NCI-H524 treated with DMSO at 0.1 percent for 48 hours (cell line): ENCODE measurements at regions not wholly inside any gene's neighbourhood (a gene's known extent, or its start where the extent isn't known, plus 50 kb on each side); places are given as distances from the start of the nearest gene placed in this dataset.

Experiments
- DNase-seq: peaks from one replicate; lab custom pipeline; 2025; lab: John Stamatoyannopoulos, UW

- DNase-seq, result no peak
Measured at GRCh38 chr15:100783760-100784492, 95.7 kb upstream of the ALDH1A3 start.

GRCh38 chr15:100784493-100785180, 95.0 kb upstream of the ALDH1A3 start:
- DNase-seq, result no peak

DNA sequence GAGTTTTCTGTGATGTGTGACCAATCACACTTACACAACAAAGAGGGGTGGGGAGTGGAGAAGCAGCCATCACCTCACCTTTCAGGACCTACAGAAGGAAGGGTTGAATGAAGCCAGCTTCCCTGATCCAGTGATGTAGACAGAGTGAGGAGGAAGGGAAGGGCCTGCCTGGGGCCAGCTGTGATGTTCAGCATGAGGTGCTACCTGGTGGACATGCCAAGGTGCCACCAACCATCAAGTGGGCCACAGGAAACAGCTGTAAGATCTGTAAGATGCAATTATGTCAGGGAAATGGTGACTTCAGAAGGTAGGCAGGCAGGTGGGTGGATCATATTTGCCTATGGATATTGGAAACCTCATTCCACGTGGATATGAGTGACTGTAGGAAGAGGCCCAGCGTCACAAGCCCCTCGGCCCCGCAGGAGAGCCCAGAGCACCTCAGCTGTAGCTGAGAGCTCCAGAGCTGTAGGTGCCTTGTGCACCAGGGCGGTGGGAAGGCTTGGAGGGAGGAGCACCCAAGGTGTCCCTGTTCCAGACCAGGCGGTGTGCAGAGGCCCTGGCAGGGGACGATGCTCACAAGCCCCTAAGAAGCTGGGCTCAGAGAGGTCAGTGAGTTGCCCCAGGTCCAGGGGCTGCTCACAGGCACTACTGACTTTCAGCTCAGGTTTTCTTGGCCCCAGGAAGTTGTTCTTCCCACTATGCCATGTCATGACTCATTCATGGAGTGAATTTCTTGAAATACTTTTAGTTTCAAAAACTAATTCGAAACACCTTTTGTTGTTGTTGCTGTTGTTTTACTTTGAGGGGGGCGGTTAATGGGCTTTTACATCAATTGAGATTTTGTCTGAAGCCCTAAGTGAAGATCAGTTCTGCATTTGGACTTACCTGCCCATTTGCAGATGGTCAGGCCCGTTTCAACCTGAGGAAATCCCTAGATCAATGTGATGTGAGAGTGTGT, 94.2 kb upstream of the ALDH1A3 start:
- DNase-seq, result no peak

DNA sequence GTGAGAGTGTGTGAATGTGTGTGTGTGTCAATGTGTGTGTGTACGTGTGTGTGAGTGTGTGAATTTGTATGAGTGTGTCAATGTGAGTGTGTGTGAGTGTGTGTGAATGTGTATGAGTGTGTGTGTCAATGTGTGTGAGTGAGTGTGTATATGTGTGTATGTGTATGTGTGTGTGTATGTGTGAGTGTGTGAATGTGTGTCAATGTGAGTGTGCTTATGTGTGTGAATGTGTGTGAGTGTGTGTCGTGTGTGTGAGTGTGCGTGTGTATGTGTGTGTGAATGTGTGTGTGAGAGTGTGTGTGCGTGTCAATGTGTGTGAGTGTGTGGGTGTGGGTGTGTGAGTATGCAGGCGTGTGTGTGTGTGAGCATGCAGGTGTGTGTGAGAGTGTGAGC, 93.5 kb upstream of the ALDH1A3 start:
- DNase-seq, result no peak

- DNase-seq, result no peak
Measured at GRCh38 chr15:100786901-100787566, 92.6 kb upstream of the ALDH1A3 start.

DNA sequence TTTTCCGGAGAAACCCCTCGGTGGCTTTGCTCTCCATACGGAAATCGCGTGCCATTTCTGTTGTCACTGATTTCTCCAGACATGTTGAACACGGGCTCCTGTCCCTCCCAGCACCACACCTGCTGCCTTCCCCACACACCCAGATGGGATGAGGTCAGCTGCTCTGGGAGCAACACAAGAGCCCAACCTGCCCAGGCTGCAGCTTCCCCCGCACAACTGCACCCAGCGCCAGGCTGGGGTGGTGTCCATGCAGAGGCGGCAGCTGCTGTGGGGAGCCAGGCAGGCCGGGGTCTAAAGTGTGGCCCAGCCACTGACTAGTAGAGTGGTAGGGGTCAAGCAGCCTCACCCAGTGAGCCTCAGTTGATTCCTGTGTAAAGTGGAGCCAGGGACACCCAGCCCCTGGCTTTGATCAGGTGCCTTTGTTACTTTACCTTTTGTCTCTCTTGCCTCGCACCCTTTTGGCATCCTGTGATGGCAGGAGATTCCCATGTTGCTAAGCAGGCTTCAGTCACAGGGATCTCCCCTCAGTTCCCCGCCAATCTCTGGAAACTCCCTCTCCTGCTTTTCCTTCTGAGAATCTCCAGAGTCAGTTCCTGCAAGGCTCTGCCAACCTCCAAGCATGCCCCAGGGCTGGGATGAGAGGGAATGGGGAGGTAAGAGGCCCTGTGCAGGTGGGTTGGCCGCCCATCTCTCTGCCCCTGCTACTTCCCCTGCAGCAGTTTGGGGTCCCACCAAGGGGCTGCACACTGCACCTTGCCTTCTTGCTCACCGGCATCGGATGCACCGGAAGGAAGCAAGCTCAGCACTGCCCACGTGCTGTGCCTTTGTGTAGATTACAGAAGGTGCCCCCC, 91.8 kb upstream of the ALDH1A3 start:
- DNase-seq, result no peak

GRCh38 chr15:100788418-100789105, 91.1 kb upstream of the ALDH1A3 start:
- no peak for DNase-seq

GRCh38 chr15:100790786-100791265, 88.8 kb upstream of the ALDH1A3 start:
- no peak for DNase-seq

GRCh38 chr15:100794008-100794407, 85.6 kb upstream of the ALDH1A3 start:
- no peak for DNase-seq

GRCh38 chr15:100801256-100801900, 78.3 kb upstream of the ALDH1A3 start:
- DNase-seq, result no peak

DNA sequence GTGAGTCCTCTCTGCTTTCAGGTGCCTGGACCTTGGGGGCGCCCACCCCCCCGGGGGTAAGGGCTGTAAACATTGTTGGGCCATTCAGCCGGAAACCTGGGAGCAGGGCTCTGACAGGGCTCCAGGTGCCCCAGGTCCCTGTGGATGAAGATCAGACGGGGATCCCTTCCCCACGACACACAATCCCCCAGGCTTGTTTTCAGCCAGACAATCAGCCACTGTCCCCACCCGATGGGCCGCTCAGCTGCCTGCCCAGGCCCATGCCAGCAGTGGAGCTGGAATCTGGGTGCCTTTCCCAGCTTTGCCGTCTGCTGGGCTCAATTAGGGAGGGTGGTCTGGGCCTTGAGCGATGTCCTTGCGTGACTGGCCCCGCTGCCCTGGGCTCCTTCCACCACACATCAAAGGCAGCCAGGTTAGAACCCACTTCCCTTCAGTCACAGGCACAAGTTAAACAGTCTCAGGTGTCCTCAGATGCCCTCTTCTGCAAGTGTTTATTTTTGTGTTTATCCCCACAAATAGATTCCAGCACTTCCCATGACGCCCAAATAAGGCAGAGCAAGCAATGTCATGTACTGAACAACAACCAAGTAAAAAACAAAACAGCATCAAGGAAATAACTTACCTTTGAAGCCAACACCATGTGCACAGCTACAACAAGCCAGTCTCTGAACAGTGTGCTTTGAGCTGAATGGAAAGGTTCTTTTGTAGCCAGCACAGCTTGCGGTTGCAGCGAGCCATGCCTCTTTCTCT, 77.0 kb upstream of the ALDH1A3 start:
- no peak for DNase-seq

GRCh38 chr15:100803171-100803440, 76.5 kb upstream of the ALDH1A3 start:
- no peak for DNase-seq

DNA sequence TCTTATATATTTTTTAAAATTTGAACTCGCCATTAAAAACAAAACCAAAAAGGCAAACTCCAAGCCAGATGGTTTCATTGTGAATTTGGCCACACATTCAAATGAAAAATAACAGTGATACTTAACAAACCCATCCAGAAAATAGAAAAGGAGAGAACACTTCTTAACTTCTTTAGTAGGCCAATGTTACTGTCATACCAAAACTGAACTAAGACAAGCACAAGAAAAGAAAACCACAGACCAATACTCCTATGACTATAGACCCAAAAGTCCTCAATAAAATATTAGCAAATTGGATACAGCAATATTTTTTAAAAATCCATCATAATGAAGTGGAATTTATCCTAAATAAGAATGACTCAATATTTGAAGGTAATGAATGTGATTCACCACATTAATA, 73.5 kb upstream of the ALDH1A3 start:
- no peak for DNase-seq

DNA sequence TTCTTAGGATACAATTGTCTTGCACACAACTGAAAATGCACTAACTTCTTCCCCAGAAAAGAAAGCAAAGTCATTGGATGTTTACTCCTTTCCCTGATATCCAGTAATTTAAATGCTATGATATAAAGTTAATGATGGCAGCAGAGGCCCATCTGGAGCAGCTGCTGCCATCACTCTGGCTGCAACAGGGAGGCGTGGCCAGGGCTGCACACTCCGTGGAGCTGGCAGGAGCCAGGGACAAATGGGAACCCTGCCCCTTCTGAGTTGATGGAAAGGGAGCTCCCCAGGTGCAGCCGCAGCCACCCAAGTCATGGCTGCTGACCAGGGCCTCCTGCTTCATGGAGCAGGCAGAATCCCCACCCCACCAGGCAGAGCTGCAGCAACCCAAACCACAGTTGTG, 72.6 kb upstream of the ALDH1A3 start:
- DNase-seq, result no peak

- no peak for DNase-seq
Measured at GRCh38 chr15:100808691-100809090, 70.9 kb upstream of the ALDH1A3 start.

DNA sequence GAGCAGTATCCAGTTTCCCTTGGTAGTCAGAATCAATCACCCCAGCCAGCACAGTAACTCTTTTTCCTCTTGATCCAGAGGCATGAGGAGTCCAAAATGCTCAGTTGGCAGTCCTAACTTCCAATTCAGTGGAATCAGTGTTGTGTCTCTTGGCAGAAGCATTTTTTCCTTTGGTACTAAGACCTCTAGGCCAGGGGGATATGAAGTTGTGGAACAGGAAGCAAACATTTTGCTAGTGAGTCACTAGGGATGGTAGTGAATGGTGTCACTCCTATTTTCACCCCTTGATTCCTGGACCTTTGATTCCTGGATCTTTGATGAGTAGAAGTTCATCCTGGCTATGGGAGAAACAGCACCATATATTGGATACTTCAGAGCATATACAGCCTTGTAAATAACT, 70.5 kb upstream of the ALDH1A3 start:
- DNase-seq, result no peak

DNA sequence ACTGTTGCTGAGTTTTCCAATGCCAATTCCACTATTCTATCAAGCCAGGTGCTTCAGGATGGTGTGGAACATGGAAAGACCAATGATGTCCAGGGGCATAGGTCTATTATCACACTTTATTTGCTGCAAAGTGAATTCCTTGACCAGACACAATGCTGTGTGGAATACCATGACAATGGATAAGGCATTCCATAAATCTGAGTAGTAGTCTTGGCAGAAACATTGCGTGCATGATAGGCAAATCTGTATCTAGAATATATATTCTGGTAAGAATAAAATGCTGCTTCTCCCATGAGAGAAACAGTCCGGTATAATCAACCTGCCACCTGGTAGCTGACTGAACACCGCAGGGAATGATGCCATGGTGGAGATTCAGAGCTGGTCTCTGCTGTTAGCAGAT, 70.0 kb upstream of the ALDH1A3 start:
- DNase-seq, result no peak

- DNase-seq, result no peak
Measured at GRCh38 chr15:100810229-100810628, 69.4 kb upstream of the ALDH1A3 start.

GRCh38 chr15:100810831-100811230, 68.8 kb upstream of the ALDH1A3 start:
- DNase-seq, result peak; percentile 84
